Stomach (tissue), 4 donors: ENCODE measurements at regions not wholly inside any gene's neighbourhood (a gene's known extent, or its start where the extent isn't known, plus 50 kb on each side); places are given as distances from the start of the nearest gene placed in this dataset.

ENCODE experiments used
- CTCF ChIP-seq, 7 experiments: fragments of 450-650 bp in 4 of 7; fragments of 200-600 bp in 3 of 7; sonication (generic) in 3 of 7; IDR thresholded peaks; one replicate each; pipeline ENCODE4 v1.5.1; 2016 to 2019; ENCODE audit warnings: antibody characterized with exemption in 7 of 7, control low read depth in 2 of 7, mild to moderate bottlenecking in 1 of 7
- EP300 ChIP-seq: sonication (generic); formaldehyde crosslinking; IDR thresholded peaks from one replicate; pipeline ENCODE4 v1.6.1; 2017; ENCODE audit warnings: antibody characterized with exemption
- POLR2AphosphoS5 ChIP-seq, 3 donors: sonication (generic); formaldehyde crosslinking; IDR thresholded peaks; one replicate each; pipeline ENCODE4 v1.6.1; 2016; ENCODE audit warnings: antibody characterized with exemption in 3 of 3

DNA sequence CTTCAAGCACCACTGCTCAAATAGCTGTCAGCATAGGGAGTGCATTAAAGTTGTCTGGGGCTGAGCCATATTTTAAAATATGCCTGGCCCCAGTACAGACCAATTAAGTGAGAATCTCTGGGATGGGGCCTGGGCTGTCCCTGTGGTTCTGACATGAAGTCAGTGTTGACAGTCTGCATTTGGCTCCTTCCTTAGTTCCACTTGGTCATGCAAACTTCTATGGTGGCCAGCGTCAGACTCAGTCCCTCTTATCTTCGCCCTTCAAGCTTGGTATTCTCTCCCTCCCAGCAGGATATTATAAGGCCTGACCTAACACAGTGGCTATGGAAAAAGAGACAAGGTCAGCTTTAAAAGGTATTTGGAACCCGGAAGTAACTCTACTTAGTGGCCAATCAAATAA is 177.2 kb downstream of the PMP22 start:
- TF ChIP-seq CTCF (IDR thresholded peaks at IDR 0.05) (no peak), EP300 (no peak), POLR2AphosphoS5 (IDR thresholded peaks at IDR 0.05) (no peak)
